ENCODE measurements at regions not wholly inside any gene's neighbourhood (a gene's known extent, or its start where the extent isn't known, plus 50 kb on each side); places are given as distances from the start of the nearest gene placed in this dataset.

DNA sequence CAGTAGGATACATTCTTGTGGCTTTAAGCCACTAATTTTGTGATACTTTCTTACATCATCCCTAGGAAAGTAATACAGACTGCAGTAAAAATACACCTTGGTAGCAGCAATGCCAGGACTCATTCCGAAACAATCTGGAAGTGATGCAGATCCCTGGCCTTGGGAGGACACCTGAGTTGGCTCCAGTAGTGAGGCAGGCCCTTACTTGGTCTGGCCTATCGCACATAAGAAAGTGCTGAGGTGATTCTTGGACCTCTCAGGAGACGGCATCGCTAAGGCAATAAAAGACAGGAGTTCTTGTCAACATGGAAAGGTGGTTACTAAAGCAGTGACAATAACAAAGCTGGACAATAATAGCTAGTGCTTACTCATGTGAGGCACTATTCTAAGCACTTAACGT, 126.5 kb downstream of the SUCNR1 start:
- H2BK5ac ChIP-seq (ENCODE audit: insufficient read length, low read length): no peak overlapping the region
- no peak overlapping the region for H2BK12ac ChIP-seq (ENCODE audit: insufficient read length, low read depth, low read length)
- H3K23ac ChIP-seq (ENCODE audit: insufficient read length, low read depth, low read length): no peak overlapping the region
- TF ChIP-seq, protein P1, sequence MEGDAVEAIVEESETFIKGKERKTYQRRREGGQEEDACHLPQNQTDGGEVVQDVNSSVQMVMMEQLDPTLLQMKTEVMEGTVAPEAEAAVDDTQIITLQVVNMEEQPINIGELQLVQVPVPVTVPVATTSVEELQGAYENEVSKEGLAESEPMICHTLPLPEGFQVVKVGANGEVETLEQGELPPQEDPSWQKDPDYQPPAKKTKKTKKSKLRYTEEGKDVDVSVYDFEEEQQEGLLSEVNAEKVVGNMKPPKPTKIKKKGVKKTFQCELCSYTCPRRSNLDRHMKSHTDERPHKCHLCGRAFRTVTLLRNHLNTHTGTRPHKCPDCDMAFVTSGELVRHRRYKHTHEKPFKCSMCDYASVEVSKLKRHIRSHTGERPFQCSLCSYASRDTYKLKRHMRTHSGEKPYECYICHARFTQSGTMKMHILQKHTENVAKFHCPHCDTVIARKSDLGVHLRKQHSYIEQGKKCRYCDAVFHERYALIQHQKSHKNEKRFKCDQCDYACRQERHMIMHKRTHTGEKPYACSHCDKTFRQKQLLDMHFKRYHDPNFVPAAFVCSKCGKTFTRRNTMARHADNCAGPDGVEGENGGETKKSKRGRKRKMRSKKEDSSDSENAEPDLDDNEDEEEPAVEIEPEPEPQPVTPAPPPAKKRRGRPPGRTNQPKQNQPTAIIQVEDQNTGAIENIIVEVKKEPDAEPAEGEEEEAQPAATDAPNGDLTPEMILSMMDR (conservative IDR thresholded peaks at IDR 0.05): no peak
- WGBS (ENCODE audit: extremely low coverage, insufficient read length, low lambda C conversion rate): no CpG with 5 or more reads among the region's 5 CpGs
- no peaks in the 10 kb centered on the region for H3K4me1 ChIP-seq (ENCODE audit: insufficient read depth, low read length)
- no peak overlapping the region for H3K18ac ChIP-seq (ENCODE audit: insufficient read length, low read depth, low read length)
- Mint-ChIP-seq H3K36me3 (ENCODE audit: insufficient read depth in 1 of 3, low read depth in 3 of 3) (no peaks in the 10 kb centered on the region), H3K4me1 (no peaks in the 10 kb centered on the region), H3K27me3 (ENCODE audit: low read depth) (no peaks in the 10 kb centered on the region), H3K4me3 (no peak overlapping the region), H3K9me3 (no peaks in the 10 kb centered on the region), H3K27ac (no peak overlapping the region)
- H3K4me2 ChIP-seq (ENCODE audit: insufficient read depth, insufficient read length, low read length): no peak overlapping the region
- no peak overlapping the region for H2BK120ac ChIP-seq (ENCODE audit: low read depth, low read length, poor library complexity, severe bottlenecking)
- H4K91ac ChIP-seq (ENCODE audit: insufficient read length, low read depth, low read length): no peak overlapping the region
- no peak overlapping the region for H3K56ac ChIP-seq (ENCODE audit: insufficient read length, low read depth, low read length)
- no peaks in the 10 kb centered on the region for H3K79me2 ChIP-seq (ENCODE audit: insufficient read depth, low read length)
- H4K5ac ChIP-seq (ENCODE audit: insufficient read length, low read depth, low read length): no peak overlapping the region
- no peak overlapping the region for H3T11ph ChIP-seq (ENCODE audit: low read length)
- no peaks in the 10 kb centered on the region for H3K27me3 ChIP-seq (ENCODE audit: insufficient read depth, low read length)
- H3K9me3 ChIP-seq (ENCODE audit: control insufficient read depth, low read depth, low read length): no peaks in the 10 kb centered on the region
- H3K14ac ChIP-seq (ENCODE audit: insufficient read depth, low read length): no peak overlapping the region
- no peak for DNase-seq
- no peaks in the 10 kb centered on the region for H3K23me2 ChIP-seq (ENCODE audit: insufficient read length, low read depth, low read length, poor library complexity, severe bottlenecking)
- no peak overlapping the region for H3K4ac ChIP-seq (ENCODE audit: low read depth, low read length)
- no peaks in the 10 kb centered on the region for H4K20me1 ChIP-seq (ENCODE audit: control insufficient read depth, insufficient read depth, insufficient read length)
- no peak overlapping the region for H3K9ac ChIP-seq (ENCODE audit: extremely low read depth, insufficient read length, low read length)
- H3K27ac ChIP-seq (ENCODE audit: insufficient read length, low read depth, low read length): no peak overlapping the region
- no peak overlapping the region for H4K8ac ChIP-seq (replicated peaks; ENCODE audit: insufficient read length, low read depth, low read length)
- no peak overlapping the region for H2AK5ac ChIP-seq (ENCODE audit: insufficient read length, low read length)
- no peak overlapping the region for H2AFZ ChIP-seq (ENCODE audit: low read length)
- no peaks in the 10 kb centered on the region for H3K79me1 ChIP-seq (ENCODE audit: insufficient read depth, low read depth, low read length, poor library complexity, severe bottlenecking)
- H2BK20ac ChIP-seq (ENCODE audit: low read depth, low read length, poor library complexity, severe bottlenecking): no peak overlapping the region
- H2BK15ac ChIP-seq (ENCODE audit: low read depth, low read length): no peak overlapping the region

Data from H9 (cell line).